GM23338 (cell line): ENCODE measurements at regions not wholly inside any gene's neighbourhood (a gene's known extent, or its start where the extent isn't known, plus 50 kb on each side); places are given as distances from the start of the nearest gene placed in this dataset.

Experiments
- ATAC-seq: fragments of 200-7000 bp; cut with Tn5 transposase; 3 replicates; pipeline ENCODE4 v1.9.1; 2020
- DNase-seq: peaks from one replicate; pipeline ENCODE4 v3.0.0-alpha.2; 2015; ENCODE audit warnings: low spot score
- H2AFZ ChIP-seq: fragments of 200-600 bp; sonication (generic); 2 replicates; pipeline ENCODE4 v1.8.0; 2016; ENCODE audit warnings: antibody characterized with exemption, mild to moderate bottlenecking, moderate library complexity
- H3F3A ChIP-seq: fragments of 200-600 bp; sonication (generic); replicated peaks from 2 replicates; pipeline ENCODE4 v1.8.0; 2017; ENCODE audit warnings: antibody characterized with exemption, mixed run types, low read depth
- H3K27ac ChIP-seq: fragments of 200-600 bp; sonication (generic); 2 replicates; pipeline ENCODE4 v1.6.1; 2016; ENCODE audit warnings: low read depth
- H3K27me3 ChIP-seq: fragments of 200-600 bp; sonication (generic); 2 replicates; pipeline ENCODE4 v1.8.0; 2016; ENCODE audit warnings: mild to moderate bottlenecking, mixed run types, moderate library complexity; ENCODE audit not compliant: insufficient read depth
- H3K36me3 ChIP-seq: fragments of 200-600 bp; sonication (generic); 2 replicates; pipeline ENCODE4 v1.8.0; 2016; ENCODE audit warnings: mild to moderate bottlenecking; ENCODE audit not compliant: insufficient read depth
- H3K4me1 ChIP-seq: fragments of 200-600 bp; sonication (generic); 2 replicates; pipeline ENCODE4 v1.8.0; 2016; ENCODE audit warnings: mild to moderate bottlenecking, moderate library complexity; ENCODE audit not compliant: insufficient read depth
- H3K4me2 ChIP-seq: fragments of 200-600 bp; sonication (generic); 2 replicates; pipeline ENCODE4 v1.7.1; 2017; ENCODE audit warnings: mixed run types
- H3K4me3 ChIP-seq: fragments of 200-600 bp; sonication (generic); 2 replicates; pipeline ENCODE4 v1.6.1; 2016; ENCODE audit warnings: mixed run types
- H3K79me2 ChIP-seq: fragments of 200-600 bp; sonication (generic); replicated peaks from 2 replicates; pipeline ENCODE4 v1.8.0; 2017; ENCODE audit warnings: mild to moderate bottlenecking; ENCODE audit not compliant: insufficient read depth
- H3K9me2 ChIP-seq: fragments of 200-600 bp; sonication (generic); 2 replicates; pipeline ENCODE4 v1.8.0; 2017; ENCODE audit not compliant: insufficient read depth
- H4K20me1 ChIP-seq: fragments of 200-600 bp; sonication (generic); replicated peaks from 2 replicates; pipeline ENCODE4 v1.8.0; 2017; ENCODE audit warnings: mild to moderate bottlenecking; ENCODE audit not compliant: insufficient read depth
- H3K27ac Mint-ChIP-seq: 2 replicates; pipeline ENCODE4 v1.8.0; 2020; ENCODE audit warnings: inconsistent platforms, mild to moderate bottlenecking, moderate library complexity, mixed read lengths
- H3K27me3 Mint-ChIP-seq: 3 replicates; pipeline ENCODE4 v1.8.0; 2022; ENCODE audit warnings: low read depth, mild to moderate bottlenecking, moderate library complexity, mixed read lengths, inconsistent platforms; ENCODE audit not compliant: insufficient read depth, poor library complexity
- H3K36me3 Mint-ChIP-seq: 3 replicates; pipeline ENCODE4 v1.8.0; 2021; ENCODE audit warnings: low read depth, mild to moderate bottlenecking, inconsistent platforms, moderate library complexity, mixed read lengths
- H3K4me1 Mint-ChIP-seq: 3 replicates; pipeline ENCODE4 v1.8.0; 2020; ENCODE audit warnings: mild to moderate bottlenecking, inconsistent platforms, mixed read lengths
- H3K4me3 Mint-ChIP-seq: 3 replicates; pipeline ENCODE4 v1.8.0; 2021; ENCODE audit warnings: moderate library complexity, mild to moderate bottlenecking, inconsistent platforms, mixed read lengths
- H3K9me3 Mint-ChIP-seq: 3 replicates; pipeline ENCODE4 v1.8.0; 2020; ENCODE audit warnings: moderate library complexity, mild to moderate bottlenecking, inconsistent platforms, mixed read lengths
- CREB1 ChIP-seq: fragments of 250-450 bp; sonication (Bioruptor Pico); IDR thresholded peaks from 2 replicates; pipeline ENCODE4 v1.5.0; 2020; ENCODE audit warnings: low read depth, mild to moderate bottlenecking, moderate library complexity
- EZH2 ChIP-seq: fragments of 200-600 bp; sonication (generic); IDR thresholded peaks from one replicate; pipeline ENCODE4 v1.8.0; 2017; ENCODE audit warnings: antibody characterized with exemption, mild to moderate bottlenecking, low read depth; ENCODE audit not compliant: unreplicated experiment
- EZH2phosphoT487 ChIP-seq: fragments of 200-600 bp; sonication (generic); IDR thresholded peaks from one replicate; pipeline ENCODE4 v1.8.1; 2018; ENCODE audit warnings: antibody characterized with exemption; ENCODE audit not compliant: unreplicated experiment
- JUNB ChIP-seq: IDR thresholded peaks from one replicate; pipeline ENCODE4 v1.6.1; 2016; ENCODE audit warnings: antibody characterized with exemption; ENCODE audit not compliant: unreplicated experiment
- NANOG ChIP-seq: IDR thresholded peaks from 2 replicates; pipeline ENCODE4 v1.6.1; 2016; ENCODE audit warnings: antibody characterized with exemption, borderline replicate concordance
- POLR2AphosphoS5 ChIP-seq: IDR thresholded peaks from 2 replicates; pipeline ENCODE4 v1.6.1; 2016; ENCODE audit warnings: antibody characterized with exemption, low read depth
- STAT1 ChIP-seq: IDR thresholded peaks from one replicate; pipeline ENCODE4 v1.6.1; 2016; ENCODE audit warnings: antibody characterized with exemption; ENCODE audit not compliant: unreplicated experiment
- ZNF114 ChIP-seq: fragments of 250-450 bp; sonication (Bioruptor Pico); IDR thresholded peaks from 2 replicates; pipeline ENCODE4 v1.5.0; 2020; ENCODE audit warnings: mild to moderate bottlenecking, moderate library complexity
- ZNF331 ChIP-seq: fragments of 250-450 bp; sonication (Bioruptor Pico); IDR thresholded peaks from 2 replicates; pipeline ENCODE4 v1.5.0; 2020; ENCODE audit warnings: low read depth, mild to moderate bottlenecking, moderate library complexity
- TF ChIP-seq, protein P1 (sequence below): fragments of 250-450 bp; sonication (Bioruptor Pico); IDR thresholded peaks from 2 replicates; pipeline ENCODE4 v1.5.0; 2020; ENCODE audit warnings: mild to moderate bottlenecking, moderate library complexity
- TF ChIP-seq, protein P2 (sequence below): IDR thresholded peaks from 2 replicates; pipeline ENCODE4 v1.6.1; 2016; ENCODE audit warnings: antibody characterized with exemption
- TF ChIP-seq, protein P3 (sequence below), 2 experiments: fragments of 200-600 bp in 1 of 2; sonication (generic) in 1 of 2; conservative IDR thresholded peaks; 2 replicates each; pipeline versions ENCODE4 v1.5.1 to v1.6.1; 2016 to 2017; ENCODE audit warnings: antibody characterized with exemption in 2 of 2, low read depth in 2 of 2, mild to moderate bottlenecking in 2 of 2, moderate library complexity in 1 of 2
- TF ChIP-seq, protein P4 (sequence below): IDR thresholded peaks from one replicate; pipeline ENCODE4 v1.6.1; 2018; ENCODE audit warnings: antibody characterized with exemption; ENCODE audit not compliant: unreplicated experiment

DNA sequence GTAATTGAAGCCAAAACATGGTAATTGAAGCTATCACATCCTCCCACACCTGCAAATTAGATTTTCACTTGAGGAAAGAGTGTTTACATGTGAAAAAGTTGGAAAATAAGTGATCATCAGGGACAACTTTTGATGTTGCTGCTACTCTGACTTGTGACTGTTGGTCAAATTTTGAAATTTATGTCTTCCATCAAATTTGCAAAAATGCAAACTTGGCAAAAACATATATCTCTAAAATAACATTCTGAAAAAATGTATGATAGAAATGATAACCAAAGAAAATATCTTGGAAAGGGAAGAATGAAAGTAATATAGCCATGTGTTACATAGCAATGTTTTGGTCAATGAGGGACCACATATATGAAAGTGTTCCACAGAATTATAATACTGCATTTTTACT lies 703.9 kb upstream of the SEMA6D start:
- H3K9me3 Mint-ChIP-seq: peaks cover 37% of the 10 kb centered on the region
- Histone ChIP-seq H3F3A (no peaks in the 10 kb centered on the region), H2AFZ (no peak overlapping the region), H3K27ac (no peak overlapping the region), H3K9me2 (peaks cover 24% of the 10 kb centered on the region), H3K4me3 (no peak overlapping the region), H3K4me2 (no peak overlapping the region), H3K27me3 (no peaks in the 10 kb centered on the region), H3K36me3 (no peaks in the 10 kb centered on the region), H3K4me1 (no peaks in the 10 kb centered on the region), H3K79me2 (no peaks in the 10 kb centered on the region), H4K20me1 (no peaks in the 10 kb centered on the region)
- no peak overlapping the region for H3K4me3 Mint-ChIP-seq
- DNase-seq: no peak
- TF ChIP-seq POLR2AphosphoS5 (no peak), CREB1 (CRISPR knock-in tag) (no peak), NANOG (no peak), ZNF331 (no peak), JUNB (no peak), ZNF114 (CRISPR knock-in tag) (no peak), STAT1 (no peak), EZH2 (no peak), EZH2phosphoT487 (no peak)
- TF ChIP-seq, protein P1, sequence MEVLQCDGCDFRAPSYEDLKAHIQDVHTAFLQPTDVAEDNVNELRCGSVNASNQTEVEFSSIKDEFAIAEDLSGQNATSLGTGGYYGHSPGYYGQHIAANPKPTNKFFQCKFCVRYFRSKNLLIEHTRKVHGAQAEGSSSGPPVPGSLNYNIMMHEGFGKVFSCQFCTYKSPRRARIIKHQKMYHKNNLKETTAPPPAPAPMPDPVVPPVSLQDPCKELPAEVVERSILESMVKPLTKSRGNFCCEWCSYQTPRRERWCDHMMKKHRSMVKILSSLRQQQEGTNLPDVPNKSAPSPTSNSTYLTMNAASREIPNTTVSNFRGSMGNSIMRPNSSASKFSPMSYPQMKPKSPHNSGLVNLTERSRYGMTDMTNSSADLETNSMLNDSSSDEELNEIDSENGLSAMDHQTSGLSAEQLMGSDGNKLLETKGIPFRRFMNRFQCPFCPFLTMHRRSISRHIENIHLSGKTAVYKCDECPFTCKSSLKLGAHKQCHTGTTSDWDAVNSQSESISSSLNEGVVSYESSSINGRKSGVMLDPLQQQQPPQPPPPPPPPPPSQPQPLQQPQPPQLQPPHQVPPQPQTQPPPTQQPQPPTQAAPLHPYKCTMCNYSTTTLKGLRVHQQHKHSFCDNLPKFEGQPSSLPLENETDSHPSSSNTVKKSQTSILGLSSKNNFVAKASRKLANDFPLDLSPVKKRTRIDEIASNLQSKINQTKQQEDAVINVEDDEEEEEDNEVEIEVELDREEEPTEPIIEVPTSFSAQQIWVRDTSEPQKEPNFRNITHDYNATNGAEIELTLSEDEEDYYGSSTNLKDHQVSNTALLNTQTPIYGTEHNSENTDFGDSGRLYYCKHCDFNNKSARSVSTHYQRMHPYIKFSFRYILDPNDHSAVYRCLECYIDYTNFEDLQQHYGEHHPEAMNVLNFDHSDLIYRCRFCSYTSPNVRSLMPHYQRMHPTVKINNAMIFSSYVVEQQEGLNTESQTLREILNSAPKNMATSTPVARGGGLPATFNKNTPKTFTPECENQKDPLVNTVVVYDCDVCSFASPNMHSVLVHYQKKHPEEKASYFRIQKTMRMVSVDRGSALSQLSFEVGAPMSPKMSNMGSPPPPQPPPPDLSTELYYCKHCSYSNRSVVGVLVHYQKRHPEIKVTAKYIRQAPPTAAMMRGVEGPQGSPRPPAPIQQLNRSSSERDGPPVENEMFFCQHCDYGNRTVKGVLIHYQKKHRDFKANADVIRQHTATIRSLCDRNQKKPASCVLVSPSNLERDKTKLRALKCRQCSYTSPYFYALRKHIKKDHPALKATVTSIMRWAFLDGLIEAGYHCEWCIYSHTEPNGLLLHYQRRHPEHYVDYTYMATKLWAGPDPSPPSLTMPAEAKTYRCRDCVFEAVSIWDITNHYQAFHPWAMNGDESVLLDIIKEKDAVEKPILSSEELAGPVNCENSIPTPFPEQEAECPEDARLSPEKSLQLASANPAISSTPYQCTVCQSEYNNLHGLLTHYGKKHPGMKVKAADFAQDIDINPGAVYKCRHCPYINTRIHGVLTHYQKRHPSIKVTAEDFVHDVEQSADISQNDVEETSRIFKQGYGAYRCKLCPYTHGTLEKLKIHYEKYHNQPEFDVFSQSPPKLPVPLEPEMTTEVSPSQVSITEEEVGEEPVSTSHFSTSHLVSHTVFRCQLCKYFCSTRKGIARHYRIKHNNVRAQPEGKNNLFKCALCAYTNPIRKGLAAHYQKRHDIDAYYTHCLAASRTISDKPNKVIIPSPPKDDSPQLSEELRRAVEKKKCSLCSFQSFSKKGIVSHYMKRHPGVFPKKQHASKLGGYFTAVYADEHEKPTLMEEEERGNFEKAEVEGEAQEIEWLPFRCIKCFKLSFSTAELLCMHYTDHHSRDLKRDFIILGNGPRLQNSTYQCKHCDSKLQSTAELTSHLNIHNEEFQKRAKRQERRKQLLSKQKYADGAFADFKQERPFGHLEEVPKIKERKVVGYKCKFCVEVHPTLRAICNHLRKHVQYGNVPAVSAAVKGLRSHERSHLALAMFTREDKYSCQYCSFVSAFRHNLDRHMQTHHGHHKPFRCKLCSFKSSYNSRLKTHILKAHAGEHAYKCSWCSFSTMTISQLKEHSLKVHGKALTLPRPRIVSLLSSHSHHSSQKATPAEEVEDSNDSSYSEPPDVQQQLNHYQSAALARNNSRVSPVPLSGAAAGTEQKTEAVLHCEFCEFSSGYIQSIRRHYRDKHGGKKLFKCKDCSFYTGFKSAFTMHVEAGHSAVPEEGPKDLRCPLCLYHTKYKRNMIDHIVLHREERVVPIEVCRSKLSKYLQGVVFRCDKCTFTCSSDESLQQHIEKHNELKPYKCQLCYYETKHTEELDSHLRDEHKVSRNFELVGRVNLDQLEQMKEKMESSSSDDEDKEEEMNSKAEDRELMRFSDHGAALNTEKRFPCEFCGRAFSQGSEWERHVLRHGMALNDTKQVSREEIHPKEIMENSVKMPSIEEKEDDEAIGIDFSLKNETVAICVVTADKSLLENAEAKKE: no peak
- TF ChIP-seq, protein P2, sequence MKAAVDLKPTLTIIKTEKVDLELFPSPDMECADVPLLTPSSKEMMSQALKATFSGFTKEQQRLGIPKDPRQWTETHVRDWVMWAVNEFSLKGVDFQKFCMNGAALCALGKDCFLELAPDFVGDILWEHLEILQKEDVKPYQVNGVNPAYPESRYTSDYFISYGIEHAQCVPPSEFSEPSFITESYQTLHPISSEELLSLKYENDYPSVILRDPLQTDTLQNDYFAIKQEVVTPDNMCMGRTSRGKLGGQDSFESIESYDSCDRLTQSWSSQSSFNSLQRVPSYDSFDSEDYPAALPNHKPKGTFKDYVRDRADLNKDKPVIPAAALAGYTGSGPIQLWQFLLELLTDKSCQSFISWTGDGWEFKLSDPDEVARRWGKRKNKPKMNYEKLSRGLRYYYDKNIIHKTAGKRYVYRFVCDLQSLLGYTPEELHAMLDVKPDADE: no peak
- TF ChIP-seq, protein P3, sequence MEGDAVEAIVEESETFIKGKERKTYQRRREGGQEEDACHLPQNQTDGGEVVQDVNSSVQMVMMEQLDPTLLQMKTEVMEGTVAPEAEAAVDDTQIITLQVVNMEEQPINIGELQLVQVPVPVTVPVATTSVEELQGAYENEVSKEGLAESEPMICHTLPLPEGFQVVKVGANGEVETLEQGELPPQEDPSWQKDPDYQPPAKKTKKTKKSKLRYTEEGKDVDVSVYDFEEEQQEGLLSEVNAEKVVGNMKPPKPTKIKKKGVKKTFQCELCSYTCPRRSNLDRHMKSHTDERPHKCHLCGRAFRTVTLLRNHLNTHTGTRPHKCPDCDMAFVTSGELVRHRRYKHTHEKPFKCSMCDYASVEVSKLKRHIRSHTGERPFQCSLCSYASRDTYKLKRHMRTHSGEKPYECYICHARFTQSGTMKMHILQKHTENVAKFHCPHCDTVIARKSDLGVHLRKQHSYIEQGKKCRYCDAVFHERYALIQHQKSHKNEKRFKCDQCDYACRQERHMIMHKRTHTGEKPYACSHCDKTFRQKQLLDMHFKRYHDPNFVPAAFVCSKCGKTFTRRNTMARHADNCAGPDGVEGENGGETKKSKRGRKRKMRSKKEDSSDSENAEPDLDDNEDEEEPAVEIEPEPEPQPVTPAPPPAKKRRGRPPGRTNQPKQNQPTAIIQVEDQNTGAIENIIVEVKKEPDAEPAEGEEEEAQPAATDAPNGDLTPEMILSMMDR (conservative IDR thresholded peaks at IDR 0.05; ENCODE audit: low read depth in 2 of 2): no peak
- TF ChIP-seq, protein P4, sequence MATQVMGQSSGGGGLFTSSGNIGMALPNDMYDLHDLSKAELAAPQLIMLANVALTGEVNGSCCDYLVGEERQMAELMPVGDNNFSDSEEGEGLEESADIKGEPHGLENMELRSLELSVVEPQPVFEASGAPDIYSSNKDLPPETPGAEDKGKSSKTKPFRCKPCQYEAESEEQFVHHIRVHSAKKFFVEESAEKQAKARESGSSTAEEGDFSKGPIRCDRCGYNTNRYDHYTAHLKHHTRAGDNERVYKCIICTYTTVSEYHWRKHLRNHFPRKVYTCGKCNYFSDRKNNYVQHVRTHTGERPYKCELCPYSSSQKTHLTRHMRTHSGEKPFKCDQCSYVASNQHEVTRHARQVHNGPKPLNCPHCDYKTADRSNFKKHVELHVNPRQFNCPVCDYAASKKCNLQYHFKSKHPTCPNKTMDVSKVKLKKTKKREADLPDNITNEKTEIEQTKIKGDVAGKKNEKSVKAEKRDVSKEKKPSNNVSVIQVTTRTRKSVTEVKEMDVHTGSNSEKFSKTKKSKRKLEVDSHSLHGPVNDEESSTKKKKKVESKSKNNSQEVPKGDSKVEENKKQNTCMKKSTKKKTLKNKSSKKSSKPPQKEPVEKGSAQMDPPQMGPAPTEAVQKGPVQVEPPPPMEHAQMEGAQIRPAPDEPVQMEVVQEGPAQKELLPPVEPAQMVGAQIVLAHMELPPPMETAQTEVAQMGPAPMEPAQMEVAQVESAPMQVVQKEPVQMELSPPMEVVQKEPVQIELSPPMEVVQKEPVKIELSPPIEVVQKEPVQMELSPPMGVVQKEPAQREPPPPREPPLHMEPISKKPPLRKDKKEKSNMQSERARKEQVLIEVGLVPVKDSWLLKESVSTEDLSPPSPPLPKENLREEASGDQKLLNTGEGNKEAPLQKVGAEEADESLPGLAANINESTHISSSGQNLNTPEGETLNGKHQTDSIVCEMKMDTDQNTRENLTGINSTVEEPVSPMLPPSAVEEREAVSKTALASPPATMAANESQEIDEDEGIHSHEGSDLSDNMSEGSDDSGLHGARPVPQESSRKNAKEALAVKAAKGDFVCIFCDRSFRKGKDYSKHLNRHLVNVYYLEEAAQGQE: no peak
- no peaks in the 10 kb centered on the region; the same call in 1 of the 3 replicates for H3K36me3 Mint-ChIP-seq
- H3K4me1 Mint-ChIP-seq: no peaks in the 10 kb centered on the region
- no peak for ATAC-seq
- H3K27me3 Mint-ChIP-seq: no peaks in the 10 kb centered on the region
- no peak overlapping the region for H3K27ac Mint-ChIP-seq
